LoVo (cell line): ENCODE measurements at regions not wholly inside any gene's neighbourhood (a gene's known extent, or its start where the extent isn't known, plus 50 kb on each side); places are given as distances from the start of the nearest gene placed in this dataset.
"Not testable (repeated sequence)": the region's sequence is repeated elsewhere in the genome, so short reads cannot be mapped to it uniquely, and the experiment has no call there.

Experiments
- DNase-seq: peaks from one replicate; pipeline ENCODE4 v3.0.0-alpha.2; 2016; ENCODE audit warnings: low spot score

DNA sequence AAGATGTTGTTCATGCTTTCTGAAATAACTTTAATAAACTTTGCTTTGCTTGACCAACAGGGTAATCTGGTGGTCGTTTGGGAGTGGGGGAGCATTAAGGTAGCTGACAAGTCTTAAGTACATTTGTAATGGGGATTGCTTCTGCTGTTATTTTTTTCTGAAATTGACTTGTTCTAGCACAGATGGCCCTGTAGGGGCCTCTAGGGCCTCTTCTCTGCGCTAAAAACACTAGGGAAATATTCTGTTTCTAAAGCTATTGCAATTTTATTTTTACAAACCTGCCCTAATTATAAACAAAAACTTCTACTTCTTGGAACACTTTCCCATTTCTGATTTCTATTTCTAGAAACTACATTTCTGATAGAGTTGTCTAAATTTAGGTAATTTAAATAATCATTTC, 191.3 kb upstream of the KCNJ3 start:
- DNase-seq: no peak

DNA sequence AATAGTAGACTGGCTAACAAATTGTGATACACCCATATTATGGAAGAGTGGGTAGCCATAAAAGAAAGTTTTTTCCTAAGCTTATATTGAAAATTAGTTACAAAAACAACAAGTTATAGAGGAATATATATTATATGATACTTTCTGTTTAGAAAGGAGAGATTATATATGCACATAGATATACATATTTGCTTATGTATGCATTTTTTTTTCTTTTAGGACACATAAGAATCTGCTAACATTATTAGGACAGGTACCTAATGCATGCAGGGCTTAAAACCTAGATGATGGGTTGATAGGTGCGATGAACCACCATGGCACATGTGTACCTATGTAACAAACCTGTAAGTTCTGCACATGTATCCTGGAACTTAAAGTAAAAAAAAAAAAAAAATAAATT, 179.6 kb upstream of the KCNJ3 start:
- no peak for DNase-seq

DNA sequence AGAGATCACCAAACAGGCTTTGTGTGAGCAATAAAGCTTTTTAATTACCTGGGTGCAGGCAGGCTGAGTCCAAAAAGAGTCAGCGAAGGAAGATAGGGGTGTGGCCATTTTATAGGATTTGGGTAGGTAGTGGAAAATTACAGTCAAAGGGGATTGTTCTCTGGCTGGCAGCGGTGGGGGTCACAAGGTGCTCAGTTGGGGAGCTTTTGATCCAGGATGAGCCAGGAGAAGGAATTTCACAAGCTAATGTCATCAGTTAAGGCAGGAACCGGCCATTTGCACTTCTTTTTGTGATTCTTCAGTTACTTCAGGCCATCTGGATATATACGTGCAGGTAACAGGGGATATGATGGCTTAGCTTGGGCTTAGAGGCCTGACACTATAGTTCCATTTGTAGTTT, 177.5 kb upstream of the KCNJ3 start:
- not testable (repeated sequence) for DNase-seq

DNA sequence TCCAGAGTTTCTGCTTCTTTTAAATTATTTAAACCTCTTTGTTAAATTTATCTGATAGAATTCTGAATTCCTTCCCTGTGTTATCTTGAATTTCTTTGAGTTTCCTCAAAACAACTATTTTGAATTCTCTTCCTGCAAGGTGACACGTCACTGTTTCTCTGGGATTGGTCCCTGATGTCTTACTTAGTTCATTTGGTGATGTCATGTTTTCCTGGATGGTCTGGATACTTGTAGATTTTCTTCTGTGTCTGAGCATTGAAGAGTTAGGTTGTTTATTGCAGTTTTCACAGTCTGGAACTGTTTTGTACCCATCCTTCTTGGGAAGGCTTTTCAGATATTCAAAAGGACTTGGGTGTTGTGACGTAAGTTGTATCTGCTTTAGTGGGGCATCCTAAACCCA, 172.3 kb upstream of the KCNJ3 start:
- DNase-seq: no peak

DNA sequence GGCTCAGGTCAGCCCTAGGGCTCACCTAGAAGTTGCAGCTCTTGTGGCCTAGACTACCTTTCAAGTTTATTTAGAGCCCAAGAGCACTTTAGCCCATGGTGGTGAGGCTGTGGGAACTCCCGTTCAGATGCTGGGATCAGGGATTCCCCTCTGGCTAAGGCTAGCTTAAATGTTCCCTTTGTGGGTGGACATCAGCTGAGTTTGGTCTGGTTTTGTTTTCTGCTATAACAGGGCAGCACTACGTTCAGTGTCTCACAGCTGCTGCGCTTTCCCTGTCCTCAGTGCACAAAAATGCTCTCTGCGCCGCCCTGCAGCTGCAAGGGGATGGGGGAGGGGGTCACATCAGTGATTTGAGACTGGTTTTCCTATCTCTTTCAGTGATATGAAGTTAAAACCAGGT, 170.5 kb upstream of the KCNJ3 start:
- no peak for DNase-seq

DNA sequence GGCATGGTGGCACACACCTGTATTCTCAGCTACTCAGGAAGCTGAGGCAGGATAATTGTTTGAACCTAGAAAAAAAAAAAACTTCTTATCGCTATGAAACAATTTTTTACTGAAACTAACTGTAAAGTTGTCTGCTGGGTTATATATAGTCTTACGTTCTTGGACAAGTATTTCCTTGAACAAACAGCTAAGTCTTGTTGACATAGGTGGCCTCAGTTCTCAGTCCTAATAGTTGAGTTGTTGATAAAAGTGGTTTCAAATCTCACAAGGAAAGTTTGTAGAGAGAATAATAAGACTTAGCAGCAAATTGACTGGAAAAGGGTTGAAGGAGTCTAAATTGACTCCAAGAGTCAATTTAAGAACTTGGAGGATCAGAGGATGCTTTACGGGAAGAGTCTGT, 166.5 kb upstream of the KCNJ3 start:
- DNase-seq: no peak

DNA sequence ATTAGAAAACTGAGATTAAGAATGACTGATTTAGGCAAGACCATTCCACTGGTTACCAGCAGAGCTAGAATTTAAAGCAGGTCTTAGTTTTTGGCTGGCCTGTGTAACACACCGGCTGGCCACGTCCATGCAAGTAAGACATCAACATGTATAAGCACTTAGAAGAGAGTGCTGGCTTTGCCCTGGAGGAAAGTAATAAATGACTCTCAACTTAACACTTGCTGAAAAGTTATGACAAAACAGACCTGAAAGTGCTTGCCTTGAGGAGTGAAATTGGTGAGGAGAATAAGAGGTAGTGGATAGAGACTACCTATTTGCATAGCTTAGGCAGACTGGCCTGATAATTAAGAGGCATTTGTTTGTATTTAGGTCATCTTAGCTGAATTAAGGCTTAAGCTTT, 165.7 kb upstream of the KCNJ3 start:
- no peak for DNase-seq

DNA sequence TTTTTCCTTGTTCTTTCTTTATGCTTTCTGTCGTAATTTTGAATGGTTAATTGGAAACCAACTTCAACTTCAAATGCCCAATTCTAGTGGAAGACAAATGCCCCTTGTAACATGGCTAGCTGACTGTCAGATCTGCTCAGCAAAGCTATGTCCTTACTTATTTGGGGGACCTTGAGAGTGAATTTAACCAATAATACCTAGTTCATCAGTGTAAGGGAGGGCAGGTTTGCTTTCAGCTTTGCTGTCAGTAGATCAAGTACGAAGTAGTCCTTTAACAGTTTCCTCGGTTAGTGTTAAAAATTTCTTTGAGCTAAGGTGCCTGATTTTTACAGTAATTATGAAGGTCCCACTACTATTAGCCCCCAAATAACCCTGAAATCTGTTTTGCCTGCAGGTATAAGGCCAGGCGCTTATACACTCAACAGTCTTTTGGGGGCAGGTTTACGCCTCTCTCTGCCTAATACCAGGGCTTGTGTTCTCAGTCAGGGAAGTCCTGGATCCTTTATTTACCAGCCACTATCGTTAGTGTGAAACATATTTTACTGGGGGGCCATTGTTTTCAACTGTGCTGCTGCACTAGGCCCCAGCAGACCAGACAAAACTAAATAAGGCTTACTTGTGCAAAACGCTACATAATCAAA, 165.1 kb upstream of the KCNJ3 start:
- DNase-seq: no peak

DNA sequence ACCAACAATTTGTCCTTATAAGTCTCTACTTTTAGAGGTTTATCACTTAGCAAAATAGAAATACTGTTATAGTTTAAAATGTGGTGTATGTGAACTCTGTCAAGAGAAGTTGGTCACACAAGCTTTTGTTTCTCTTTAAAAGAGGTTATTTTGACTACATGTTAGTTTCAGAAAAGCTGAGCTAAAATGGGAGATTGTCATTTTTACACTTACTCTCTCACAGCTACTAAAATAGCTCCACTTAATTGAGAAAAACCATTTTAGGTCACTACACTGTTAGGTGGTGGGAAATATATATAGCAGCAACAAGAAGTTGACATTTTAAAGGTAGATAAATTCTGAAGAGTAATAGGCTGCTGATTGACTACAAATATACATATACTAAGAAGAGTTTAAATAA, 161.5 kb upstream of the KCNJ3 start:
- no peak for DNase-seq

DNA sequence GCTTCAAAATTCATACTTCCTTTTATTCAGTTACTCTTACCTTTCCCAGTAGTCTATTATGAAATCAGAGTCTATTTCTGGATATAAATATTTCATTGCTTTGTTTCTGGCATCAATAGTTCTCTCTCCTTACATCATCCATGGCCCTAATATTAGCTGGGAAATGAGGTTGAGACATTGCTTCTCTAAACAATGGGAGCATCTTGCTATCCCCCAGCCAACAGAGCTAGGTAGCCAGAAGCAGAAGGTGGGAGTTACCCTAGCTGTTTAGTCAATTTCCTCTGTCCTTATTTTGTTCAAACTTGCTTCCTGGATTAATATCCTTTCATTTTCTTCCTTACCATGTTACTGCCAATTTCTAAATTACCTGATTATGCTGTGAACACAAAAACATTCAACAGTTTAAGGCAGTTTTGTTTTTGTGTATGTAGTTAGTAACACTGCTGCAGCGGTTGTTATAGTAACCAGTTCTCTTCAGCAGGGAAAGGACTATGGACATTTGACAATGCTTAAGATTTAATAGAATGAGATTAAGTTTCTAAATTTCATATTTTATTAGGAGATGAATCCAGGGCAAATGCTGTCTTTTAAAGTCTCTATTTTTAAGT, 160.5 kb upstream of the KCNJ3 start:
- DNase-seq: no peak

DNA sequence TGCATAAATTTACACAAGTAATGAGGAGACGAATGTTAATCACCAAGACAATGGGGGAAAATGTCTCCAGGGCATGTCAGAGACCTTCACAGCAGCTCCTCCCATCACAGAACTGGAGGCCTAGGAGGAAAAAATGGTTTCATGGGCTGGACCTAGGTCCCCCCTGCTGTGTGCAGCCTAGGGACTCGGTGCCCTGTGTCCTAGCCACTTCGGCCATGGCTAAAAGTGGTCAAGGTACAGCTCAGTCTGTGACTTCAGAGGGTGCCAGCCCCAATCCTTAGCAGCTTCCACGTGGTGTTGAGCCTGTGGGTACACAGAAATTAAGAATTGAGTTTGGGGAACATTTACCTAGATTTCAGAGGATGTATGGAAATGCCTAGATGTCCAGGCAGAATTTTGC, 152.2 kb upstream of the KCNJ3 start:
- DNase-seq: no peak

DNA sequence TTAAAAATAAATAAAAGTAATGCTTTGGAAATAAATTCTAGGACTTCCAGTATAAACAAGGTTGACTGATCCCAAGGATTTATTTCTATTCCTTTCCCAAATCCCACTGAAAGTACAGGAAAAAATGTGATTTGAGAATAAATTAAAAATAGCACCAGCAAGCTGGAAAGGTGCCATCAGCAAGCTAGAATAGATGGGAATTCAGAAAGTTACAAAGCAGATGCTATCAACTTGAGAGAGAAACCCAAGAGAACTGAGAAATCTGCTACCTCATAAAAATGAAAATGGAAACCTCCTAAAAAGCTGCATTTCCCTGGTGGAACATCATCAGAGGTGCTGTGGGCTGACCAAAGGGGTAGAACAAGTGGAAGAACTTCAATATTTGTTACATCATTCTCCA, 148.6 kb upstream of the KCNJ3 start:
- DNase-seq: no peak

DNA sequence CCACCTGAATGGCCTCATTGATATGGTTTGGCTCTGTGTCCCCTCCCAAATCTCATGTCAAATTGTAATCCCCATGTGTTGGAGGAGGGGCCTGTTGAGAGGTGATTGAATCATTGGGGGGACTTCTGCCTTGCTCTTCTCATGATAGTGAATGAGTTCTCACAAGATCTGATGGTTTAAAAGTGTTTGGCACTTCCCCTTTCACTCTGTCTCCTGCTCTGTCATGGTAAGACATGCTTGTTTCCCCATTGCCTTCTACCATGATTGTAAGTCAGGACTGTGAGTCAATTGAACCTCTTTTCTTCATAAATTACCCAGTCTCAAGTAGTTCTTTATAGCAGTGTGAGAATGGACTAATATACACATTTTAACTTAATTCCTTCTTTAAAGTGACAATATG, 146.8 kb upstream of the KCNJ3 start:
- DNase-seq: no peak

DNA sequence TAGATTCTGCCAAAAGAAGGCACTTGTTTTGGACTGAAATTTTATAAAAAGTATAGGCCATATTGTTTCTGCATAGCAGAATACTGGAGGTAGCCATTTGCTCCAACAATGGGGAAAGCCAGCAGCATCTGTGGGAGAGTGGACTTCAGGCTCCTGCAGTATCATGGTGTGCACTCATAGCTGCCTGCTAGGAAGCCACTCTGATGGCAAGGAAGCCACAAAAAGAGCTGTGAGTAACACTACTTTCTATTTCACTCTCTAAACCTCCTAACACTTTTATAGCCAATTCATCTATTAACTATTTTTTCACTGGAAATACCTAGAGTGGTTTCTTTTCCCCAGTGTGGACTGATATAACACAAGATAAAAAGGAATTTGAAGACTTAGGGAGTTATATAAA, 144.4 kb upstream of the KCNJ3 start:
- DNase-seq: no peak

DNA sequence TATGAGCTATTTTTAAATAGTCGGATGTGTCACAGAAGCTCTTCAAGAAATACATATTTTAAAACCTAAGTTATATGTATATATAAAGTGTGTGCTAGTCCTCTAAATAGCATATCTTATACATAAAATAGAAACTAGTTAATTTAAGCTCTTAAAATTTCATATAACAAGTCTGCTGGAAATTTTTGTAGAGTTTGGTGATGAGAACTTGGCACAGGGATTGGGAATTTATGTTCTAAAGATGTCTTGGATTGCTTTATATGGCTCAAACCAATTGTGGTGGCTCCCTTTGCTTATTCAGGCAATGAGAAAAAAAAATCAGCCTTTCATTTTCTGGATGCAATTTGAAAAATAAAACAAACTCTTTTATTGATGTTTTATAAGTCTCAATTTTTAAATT, 142.8 kb upstream of the KCNJ3 start:
- DNase-seq: no peak

DNA sequence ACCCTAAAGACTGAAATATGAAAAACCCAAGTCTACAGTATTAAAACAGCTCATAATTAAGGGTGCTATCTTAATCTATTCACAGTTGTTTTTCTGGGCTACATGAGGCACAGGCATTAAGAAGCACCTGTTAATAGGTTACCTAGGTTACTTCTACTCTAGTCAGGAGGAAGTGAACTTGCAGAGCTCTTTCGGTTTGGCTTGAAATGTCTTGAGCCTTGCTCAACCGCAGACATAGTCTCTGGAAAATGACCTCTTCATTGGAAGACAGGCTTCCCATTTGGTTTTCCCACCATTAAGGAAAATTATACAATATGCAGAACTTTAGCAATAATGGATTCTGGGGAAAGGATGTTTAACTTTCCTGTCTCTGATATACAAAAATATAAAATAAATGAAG, 142.3 kb upstream of the KCNJ3 start:
- DNase-seq: no peak

DNA sequence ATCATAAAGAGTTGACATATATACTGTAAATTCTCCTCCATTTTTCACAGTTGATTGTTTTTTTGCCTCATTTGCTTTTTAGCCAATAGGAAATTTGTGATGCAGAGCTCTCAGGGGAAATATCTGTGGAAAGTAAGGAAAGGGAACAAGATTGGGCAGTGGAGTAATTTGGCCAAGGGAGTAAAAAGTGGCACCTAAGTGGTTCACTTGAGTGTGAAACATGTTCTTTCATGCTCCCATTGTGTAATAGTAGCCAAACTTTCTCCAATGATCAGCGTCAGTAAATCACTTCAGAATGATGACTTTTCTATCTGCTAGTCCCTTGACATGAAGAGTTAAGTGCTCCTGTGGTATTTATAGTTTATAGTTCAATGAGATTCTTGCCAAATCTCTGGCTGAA, 141.9 kb upstream of the KCNJ3 start:
- no peak for DNase-seq

DNA sequence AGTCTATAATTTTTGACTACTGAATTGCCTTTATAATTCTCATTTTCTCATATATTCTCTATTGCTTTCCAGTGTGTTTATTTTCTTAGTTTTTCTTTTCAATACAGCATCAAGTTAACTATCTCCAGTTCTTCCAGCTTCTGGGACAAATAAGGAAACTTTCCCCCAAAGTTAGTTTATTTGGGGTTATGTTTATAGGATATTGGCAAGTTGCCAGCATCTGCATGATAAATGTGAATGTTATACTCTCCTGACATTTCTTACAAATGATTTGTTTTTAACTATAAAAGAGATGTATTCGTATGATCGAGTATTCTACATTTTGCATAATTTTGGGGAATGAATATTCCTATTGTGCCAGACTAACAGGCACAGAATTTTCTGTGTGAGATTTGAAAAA, 140.6 kb upstream of the KCNJ3 start:
- no peak for DNase-seq

DNA sequence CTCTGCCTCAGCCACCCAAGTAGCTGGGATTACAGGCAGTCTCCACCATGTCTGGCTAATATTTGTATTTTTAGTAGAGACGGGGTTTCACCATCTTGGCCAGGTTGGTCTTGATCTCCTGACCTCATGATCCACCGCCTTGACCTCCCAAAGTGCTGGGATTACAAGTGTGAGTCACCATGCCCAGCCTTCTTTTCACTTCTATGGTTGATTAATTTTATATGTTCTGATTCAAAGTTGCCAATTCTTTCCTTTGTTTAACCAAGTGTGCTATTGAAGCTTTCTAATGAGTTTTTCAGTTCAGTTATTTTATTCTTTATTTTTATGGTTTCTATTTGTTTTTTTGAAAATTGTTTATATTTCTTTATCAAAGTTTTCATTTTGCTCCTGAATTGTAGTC, 133.1 kb upstream of the KCNJ3 start:
- DNase-seq: no peak

DNA sequence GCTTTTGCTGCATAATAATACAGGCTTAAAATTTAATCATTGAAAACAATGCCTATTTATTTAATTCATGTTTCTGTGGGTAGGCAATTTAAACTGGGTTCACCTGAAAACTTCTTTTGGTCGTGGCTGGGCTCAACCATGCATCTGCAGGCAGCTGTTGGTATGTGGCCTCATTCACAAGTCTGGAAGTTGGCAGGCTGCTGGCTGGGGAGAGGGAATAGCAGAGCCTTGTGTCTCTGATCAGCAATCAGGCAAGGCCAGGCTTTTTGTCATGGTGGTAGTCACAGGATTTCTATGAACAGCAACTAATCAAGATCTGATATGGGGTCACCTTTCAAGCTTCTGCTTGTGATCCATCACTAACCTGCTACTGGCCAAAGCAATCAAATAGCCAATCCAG, 130.1 kb upstream of the KCNJ3 start:
- DNase-seq: no peak

DNA sequence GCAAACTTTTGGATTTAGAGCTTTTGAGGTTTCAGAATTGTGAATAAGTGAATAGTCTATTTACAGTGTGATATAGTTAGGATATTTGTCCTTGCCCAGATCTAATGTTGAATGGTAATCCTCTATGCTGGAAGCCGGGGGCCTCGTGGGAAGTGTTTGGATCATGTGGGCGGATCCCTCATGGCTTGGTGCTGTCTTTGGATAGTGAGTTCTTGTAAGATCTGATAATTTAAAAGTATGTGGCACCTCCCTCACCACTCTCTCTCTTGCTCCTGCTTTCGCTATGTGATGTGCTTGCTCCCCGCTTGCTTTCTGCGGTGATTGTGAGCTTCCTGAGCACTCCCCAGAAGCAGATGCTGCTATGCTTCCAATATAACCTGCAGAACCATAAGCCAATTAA, 128.0 kb upstream of the KCNJ3 start:
- no peak for DNase-seq

DNA sequence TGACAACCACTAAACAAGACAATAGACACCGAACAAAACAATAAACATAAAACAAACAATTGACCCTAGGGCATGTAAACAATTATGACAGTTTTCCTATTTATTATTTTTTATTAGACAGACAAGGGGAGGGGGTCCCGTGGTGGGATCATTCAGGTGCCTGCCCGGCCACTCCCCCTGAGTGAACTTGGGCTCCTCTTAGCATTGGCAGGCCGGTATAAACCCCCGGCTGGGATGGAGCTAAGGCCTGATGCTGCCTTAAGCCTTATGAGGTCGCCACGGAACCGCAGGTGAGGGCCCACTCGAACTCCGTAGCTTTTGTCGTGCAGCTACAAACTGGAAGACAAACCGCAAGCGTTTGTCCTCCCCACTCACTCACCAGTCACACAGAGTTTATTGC, 121.8 kb upstream of the KCNJ3 start:
- not testable (repeated sequence) for DNase-seq

DNA sequence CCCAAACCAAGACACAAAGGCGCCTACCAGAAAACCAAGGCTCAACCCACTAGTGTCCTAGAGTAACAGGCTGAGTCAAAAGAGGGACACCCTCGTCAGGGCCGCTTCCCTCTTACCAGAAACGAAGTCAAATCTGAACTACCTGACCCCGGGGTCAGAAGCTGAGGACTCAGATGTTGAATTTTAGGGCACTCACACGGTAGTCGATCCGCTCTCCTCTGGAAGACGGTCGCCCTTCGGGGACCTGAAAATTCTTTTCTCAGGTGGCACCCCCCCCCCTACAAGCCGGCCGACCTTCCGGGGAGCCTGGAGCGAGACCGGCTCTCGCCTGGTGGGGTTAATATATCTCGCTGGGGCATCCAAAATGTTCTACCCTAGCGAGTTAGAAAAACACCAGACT, 121.1 kb upstream of the KCNJ3 start:
- DNase-seq: no peak

DNA sequence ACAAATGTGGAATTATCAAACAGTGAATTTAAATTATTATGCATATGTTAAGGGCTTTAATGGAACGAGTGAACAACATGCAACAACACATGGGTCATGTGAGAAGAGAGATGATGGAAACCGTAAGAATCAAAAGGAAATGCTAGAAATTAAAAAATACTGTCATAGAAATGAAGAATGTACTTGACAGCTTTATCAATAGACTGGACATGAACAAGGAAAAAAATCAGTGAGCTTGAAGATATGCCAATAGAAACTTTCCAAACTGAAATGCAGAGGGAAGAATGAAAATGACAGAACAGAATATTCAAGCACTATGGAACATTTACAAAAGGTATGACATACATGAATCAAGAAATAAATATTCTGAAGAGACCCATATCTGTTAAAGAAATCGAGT, 117.7 kb upstream of the KCNJ3 start:
- no peak for DNase-seq

DNA sequence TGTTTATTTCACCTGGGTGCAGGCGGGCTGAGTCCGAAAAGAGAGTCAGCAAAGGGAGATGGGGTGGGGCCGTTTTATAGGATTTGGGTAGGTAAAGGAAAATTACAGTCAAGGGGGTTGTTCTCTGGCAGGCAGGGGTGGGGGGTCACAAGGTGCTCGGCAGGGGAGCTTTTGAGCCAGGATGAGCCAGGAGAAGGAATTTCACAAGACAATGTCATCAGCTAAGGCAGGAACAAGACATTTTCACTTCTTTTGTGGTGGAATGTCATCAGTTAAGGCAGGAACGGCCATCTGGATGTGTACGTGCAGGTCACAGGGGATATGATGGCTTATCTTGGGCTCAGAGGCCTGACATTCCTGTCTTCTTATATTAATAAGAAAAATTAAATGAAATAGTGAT, 115.8 kb upstream of the KCNJ3 start:
- not testable (repeated sequence) for DNase-seq
